ENCODE measurements at regions not wholly inside any gene's neighbourhood (a gene's known extent, or its start where the extent isn't known, plus 50 kb on each side); places are given as distances from the start of the nearest gene placed in this dataset.

- H3K4me3 ChIP-seq (ENCODE audit: low read depth, low read length): no peak overlapping the region
- TF ChIP-seq MAX (IDR thresholded peaks at IDR 0.05; ENCODE audit: low read depth, low read length): no peak
- no peak for TF ChIP-seq MYC (IDR thresholded peaks at IDR 0.05; ENCODE audit: low read depth, low read length)
- TF ChIP-seq POLR2A (IDR thresholded peaks at IDR 0.05; ENCODE audit: extremely low read depth, insufficient read length): no peak
- no peak for TF ChIP-seq CTCF (IDR thresholded peaks at IDR 0.05; ENCODE audit: low read depth, low read length)
- no peak for DNase-seq (ENCODE audit: low read depth)
Measured at GRCh38 chr12:102756530-102756929, 160.5 kb downstream of the PAH start.

- TF ChIP-seq CTCF (IDR thresholded peaks at IDR 0.05; ENCODE audit: low read depth, low read length): no peak
- TF ChIP-seq MAX (IDR thresholded peaks at IDR 0.05; ENCODE audit: low read depth, low read length): no peak
- TF ChIP-seq MYC (IDR thresholded peaks at IDR 0.05; ENCODE audit: low read depth, low read length): no peak
- TF ChIP-seq POLR2A (IDR thresholded peaks at IDR 0.05; ENCODE audit: extremely low read depth, insufficient read length): no peak
Measured at GRCh38 chr12:102755266-102755665, 161.8 kb downstream of the PAH start.

GRCh38 chr12:102753802-102754201 lies 163.2 kb downstream of the PAH start:
- no peak overlapping the region for H3K4me3 ChIP-seq (ENCODE audit: low read depth, low read length)
- no peak for TF ChIP-seq MYC (IDR thresholded peaks at IDR 0.05; ENCODE audit: low read depth, low read length)
- TF ChIP-seq CTCF (IDR thresholded peaks at IDR 0.05; ENCODE audit: low read depth, low read length): no peak
- no peak for TF ChIP-seq MAX (IDR thresholded peaks at IDR 0.05; ENCODE audit: low read depth, low read length)
- no peak for TF ChIP-seq POLR2A (IDR thresholded peaks at IDR 0.05; ENCODE audit: extremely low read depth, insufficient read length)
- DNase-seq (ENCODE audit: low read depth): no peak

More at GRCh38 chr12:102755266-102755665, 161.8 kb downstream of the PAH start:
- no peak for DNase-seq (ENCODE audit: low read depth)
- no peak overlapping the region for H3K4me3 ChIP-seq (ENCODE audit: low read depth, low read length)

GRCh38 chr12:102748704-102749103 lies 168.3 kb downstream of the PAH start:
- no peak overlapping the region for H3K4me3 ChIP-seq (ENCODE audit: low read depth, low read length)
- DNase-seq (ENCODE audit: low read depth): no peak
- no peak for TF ChIP-seq MYC (IDR thresholded peaks at IDR 0.05; ENCODE audit: low read depth, low read length)
- TF ChIP-seq CTCF (IDR thresholded peaks at IDR 0.05; ENCODE audit: low read depth, low read length): no peak
- no peak for TF ChIP-seq MAX (IDR thresholded peaks at IDR 0.05; ENCODE audit: low read depth, low read length)
- no peak for TF ChIP-seq POLR2A (IDR thresholded peaks at IDR 0.05; ENCODE audit: extremely low read depth, insufficient read length)

- DNase-seq (ENCODE audit: low read depth): no peak
- no peak for TF ChIP-seq MAX (IDR thresholded peaks at IDR 0.05; ENCODE audit: low read depth, low read length)
- no peak for TF ChIP-seq MYC (IDR thresholded peaks at IDR 0.05; ENCODE audit: low read depth, low read length)
- no peak for TF ChIP-seq POLR2A (IDR thresholded peaks at IDR 0.05; ENCODE audit: extremely low read depth, insufficient read length)
- TF ChIP-seq CTCF (IDR thresholded peaks at IDR 0.05; ENCODE audit: low read depth, low read length): no peak
- H3K4me3 ChIP-seq (ENCODE audit: low read depth, low read length): no peak overlapping the region
Measured at GRCh38 chr12:102746963-102747362, 170.1 kb downstream of the PAH start.

Measured in NB4 (cell line).